ENCODE measurements at regions not wholly inside any gene's neighbourhood (a gene's known extent, or its start where the extent isn't known, plus 50 kb on each side); places are given as distances from the start of the nearest gene placed in this dataset.

- no peak for TF ChIP-seq GATA2 (IDR thresholded peaks at IDR 0.05; ENCODE audit: low read depth, low read length)
- no peak for TF ChIP-seq GATA3 (IDR thresholded peaks at IDR 0.05; ENCODE audit: low read depth, low read length)
Measured at GRCh38 chr6:90818163-90818562, 231.3 kb upstream of the MAP3K7 start.
